ENCODE measurements at regions not wholly inside any gene's neighbourhood (a gene's known extent, or its start where the extent isn't known, plus 50 kb on each side); places are given as distances from the start of the nearest gene placed in this dataset.

GRCh38 chr1:17957588-17958267 lies 149.9 kb upstream of the IGSF21 start:
- TF ChIP-seq POLR2A (IDR thresholded peaks at IDR 0.05; ENCODE audit: low read depth, low read length) (no peak), PAX5 (IDR thresholded peaks at IDR 0.05; ENCODE audit: insufficient read depth, low read length, severe bottlenecking) (no peak), POLR2AphosphoS5 (IDR thresholded peaks at IDR 0.05; ENCODE audit: low read depth, low read length) (no peak), TAF1 (IDR thresholded peaks at IDR 0.05; ENCODE audit: low read depth, low read length) (no peak)
